ENCODE measurements at regions not wholly inside any gene's neighbourhood (a gene's known extent, or its start where the extent isn't known, plus 50 kb on each side); places are given as distances from the start of the nearest gene placed in this dataset.

DNA sequence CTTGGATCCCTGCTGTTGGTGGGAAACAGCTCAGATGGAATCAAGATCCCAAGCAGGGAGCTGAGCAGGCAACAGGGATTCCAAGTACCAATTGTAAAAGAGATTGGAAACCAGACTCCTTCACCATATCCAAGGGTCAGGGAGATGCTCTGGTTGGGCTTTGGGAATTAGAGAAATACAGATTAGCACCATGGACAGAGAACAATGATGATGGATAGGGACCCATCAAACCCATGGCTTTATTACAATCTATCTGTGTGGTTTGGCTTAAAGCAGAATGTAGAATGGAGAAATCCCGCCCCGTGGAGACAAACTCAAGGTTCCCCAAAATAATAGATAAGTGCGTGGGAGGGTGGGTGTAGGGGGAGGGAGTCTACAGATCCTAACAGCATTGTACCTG is 120.7 kb upstream of the CSF3R start:
- no peak for DNase-seq

DNA sequence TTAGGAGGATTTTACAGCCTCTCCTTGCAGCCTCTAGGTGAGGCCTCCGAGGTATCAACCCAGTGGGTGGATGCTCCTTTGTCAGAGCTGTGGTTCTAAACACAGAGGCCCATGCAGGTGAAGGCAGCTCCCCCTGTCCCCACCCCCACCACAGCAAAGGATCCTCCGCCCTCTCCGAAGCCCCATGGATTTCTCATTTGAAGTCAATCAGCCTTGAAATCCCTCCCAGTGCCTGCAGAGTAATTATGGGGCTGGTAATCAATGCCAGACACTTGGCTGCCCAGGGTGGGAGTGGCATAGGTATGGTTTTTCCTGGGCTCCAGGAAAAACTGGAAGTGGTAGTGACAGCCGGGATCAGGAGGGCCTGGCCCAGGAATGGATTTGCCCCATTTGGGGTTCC is 119.5 kb upstream of the CSF3R start:
- DNase-seq: no peak

DNA sequence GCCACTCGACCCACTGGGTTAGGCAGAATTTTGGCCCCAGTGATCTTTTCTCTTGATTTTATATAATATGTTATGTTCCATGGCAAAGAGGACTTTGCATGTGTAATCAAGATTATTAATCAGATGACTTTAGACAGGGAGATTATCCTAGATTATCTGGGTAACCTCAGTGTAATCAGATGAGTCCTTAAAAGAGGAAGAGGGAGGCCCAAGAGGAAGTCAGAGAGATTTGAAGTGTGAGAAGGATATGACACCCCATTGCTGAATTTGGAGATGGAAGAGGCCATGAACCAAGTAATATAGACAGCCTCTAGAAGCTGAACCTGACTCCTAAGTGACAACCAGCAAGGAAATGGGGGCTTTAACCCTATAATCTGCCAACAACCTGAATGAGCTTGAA is 117.1 kb upstream of the CSF3R start:
- no peak for DNase-seq

DNA sequence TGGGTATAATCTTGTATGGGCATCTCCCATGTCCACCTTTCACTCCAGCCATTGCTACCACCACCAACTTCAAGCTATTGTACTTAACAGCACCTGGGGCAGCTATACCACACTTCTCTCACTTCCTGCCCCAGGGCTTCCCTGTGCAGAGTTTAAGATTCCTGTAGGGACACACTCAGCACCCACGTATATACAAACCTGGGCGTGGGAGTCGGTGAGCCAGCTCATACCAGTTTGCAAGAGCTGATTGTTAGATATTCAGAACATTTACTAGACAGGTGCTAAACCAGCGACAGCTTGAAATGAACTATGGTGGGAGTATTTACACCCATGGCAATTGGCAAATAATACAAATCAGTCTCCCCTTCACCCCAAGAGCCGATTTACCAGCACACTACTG is 114.8 kb upstream of the CSF3R start:
- no peak for DNase-seq

DNA sequence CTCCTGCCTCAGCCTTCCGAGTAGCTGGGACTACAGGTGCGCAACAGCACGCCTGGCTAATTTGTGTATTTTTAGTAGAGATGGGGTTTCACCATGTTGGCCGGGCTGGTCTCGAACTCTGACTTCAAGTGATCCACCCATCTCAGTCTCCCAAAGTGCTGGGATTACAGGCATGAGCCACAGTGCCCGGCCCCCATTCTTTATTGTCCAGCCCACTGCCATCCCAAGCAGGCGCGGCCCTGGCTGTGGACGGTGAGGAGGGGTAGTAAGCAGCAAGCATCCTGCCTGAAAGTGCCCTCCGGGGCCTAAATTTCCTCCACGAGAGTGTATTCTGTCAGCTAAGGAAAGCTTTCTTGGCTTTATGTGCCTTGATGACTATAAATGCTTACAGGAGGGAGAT is 113.2 kb upstream of the CSF3R start:
- no peak for DNase-seq

DNA sequence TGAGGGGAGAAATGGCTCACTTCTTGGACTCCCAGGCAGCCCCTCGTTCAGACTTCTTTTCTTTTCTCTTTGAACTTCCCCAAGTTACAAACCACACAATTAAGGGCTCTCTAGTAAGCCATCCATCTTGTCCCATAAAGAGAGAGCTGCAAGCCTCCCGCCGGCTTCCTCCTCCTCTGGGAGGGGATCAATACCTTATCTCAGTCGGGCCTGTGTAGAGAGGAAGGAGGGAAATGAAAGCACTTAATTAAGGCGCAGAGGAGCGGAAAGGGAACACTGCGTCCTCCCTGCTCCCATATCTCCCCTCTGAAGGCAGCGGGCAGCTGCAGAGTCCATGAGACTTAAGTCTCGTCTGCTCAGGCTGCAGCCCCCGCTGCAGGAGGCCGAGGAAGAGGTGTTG is 112.6 kb upstream of the CSF3R start:
- no peak for DNase-seq

DNA sequence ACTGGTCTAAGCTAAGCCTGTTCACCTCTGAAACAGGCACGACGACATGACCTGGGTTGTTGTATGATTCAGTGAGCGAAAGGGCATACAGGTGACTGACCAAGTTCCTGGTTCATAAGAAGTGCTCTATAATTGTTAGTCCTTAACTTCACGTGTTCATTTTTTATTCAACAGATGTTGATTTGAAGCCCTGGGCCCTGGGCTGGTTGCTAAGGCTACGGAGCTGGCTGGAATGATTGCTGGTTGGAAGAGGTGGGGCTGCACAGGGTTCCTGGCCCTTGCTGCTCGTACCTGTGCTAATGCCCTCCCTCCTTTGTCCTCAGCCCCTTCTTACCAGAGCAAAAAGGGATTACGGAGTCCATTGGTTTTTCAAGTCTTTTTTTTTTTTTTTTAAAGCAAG is 111.3 kb upstream of the CSF3R start:
- DNase-seq: no peak

DNA sequence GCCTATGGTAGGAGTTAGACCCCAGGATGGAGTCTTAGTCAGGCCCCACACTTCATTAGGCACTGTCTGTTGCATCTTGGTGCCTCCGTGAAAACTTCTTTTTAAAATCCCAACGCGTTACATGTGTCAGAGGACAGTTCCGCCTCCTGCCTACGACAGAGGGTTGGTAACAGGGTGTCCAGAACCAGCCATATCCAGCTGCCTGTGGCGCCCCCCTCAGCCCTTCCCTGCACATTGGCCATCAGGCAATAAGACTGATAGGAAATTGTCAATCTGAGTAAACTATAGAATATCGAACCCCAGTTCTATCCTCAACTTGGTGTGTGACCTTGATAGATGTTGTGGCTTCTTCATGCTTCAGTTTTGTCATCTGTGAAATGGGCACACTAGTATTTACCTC is 108.6 kb upstream of the CSF3R start:
- DNase-seq: no peak

DNA sequence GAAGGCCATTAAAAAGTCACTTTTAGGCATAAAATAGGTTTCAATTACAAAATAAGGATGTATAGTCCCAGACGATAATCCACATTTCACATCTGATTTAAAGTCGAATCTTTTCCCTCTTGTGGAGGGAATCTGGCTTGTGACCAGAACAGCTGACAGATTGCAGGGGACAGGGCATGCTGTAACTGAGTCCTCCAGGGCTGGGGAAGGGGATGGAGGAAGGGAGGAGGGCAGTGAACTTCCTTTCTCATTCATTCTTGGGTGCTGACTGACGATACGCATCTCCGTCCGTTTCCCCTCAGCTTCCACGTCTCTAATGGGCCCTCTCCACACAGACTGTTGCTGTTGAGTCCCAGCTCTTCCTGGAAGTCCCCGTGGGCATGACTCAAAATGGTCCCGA is 108.1 kb upstream of the CSF3R start:
- no peak for DNase-seq

DNA sequence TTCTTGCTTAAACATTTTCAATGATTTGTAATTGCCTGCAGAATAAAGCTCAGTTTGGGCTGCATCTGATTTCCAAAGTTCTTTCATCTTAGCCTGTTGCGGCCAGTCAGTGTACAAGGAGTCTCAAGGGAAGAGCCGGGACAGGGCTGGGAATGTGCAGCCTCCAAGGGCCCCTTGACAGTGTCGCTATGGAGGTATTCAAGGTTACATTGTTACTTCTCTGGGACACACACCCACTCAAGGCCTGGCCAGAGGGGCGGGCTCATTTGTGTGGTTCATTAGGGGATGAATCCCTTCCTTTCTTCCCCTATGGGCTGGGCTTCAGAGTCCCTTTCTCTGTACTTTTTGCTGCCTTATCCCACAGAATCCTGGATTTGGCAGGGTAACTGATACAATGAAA is 107.6 kb upstream of the CSF3R start:
- no peak for DNase-seq

DNA sequence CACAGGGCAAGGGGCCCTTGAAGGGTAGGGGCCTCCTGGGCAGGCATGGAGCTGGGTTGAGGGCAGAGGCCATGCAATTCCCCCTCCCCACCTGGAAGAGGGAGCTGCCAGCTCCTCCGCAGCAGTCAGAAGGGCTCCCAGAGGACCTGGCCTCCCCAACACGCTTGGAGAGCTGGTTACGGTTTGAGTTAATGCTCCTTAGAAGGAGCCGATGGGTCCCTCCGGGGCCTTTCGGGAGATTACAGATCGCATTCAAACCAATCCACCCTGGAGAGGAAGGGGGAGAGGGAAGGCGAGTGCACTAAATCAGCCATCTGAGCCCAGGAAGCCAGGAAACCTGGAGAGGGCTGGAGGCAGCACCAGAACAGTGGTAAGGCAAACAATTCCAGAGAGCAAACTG is 106.3 kb upstream of the CSF3R start:
- DNase-seq: no peak

DNA sequence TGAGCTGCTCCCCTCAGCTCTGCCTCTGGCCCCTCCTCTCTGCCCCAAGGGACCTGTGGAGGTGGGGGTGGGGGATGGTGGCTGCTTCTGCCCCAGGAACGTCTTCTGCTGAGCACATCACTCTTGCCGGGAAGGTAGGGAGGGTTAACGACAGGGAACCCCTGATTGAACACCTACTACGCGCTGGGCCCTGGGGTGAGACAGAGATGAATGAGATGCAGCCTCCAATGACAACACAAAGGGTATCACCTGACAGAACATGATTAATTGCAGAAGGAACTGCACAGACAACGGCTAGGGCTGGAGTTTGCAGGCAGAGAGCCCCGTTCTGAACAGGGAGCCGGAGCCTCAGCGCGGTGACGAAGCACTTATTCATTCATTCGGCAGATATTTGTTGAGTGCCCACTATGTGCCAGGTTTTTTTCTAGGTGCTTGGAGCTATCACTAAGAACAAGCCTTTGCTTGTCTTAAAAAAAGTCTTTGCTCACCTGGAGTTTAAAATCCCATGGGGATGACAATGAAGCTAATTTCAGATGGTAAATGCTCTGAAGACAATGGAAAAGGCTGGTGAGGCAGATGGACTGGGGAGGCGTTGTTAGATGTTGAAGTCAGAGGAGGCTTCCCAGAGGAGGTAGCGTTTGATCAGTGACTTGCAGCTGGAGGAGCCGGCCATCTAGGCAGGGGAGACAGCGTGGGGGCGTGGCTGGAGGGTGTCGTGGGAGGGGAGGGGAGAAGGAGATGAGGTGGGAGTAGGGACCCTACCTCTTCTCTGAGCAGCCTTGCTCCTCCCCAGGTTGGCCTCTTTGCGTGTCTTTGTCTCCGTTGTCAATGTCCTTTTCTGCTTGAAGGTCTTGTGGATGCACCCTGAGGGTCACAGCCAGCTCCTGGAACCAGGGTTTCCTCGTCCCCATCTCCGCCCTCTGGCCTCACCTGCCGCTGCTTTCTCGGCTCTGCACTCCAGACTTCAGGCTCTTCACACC is 103.1 kb upstream of the CSF3R start:
- no peak for DNase-seq

DNA sequence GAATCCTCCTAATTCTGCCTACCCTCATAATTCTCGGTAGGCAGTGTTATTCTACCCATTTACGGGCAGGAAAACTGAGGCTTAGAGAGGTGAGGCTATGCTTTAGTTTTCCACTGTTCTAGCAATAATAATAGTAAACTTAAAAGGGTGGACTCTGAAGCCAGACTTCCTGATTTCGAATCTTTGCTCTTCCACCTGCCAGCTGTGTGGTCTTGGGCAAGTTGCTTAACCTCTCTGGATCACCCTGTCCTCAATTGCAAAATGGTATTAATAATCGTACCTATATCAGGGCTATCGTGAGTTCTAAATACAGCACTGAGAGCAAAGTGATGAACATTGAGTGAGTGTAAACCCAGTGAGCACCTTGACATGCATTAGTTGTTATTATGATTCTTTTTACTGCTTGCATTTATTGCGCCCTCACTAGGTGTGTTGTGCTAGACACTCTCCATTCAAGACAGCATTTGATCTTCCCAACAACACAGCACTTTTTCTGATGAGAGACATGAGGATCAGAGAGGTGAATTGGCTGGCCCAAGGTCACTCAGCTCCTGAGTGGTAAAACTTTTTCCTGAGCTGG is 102.3 kb upstream of the CSF3R start:
- DNase-seq: no peak

DNA sequence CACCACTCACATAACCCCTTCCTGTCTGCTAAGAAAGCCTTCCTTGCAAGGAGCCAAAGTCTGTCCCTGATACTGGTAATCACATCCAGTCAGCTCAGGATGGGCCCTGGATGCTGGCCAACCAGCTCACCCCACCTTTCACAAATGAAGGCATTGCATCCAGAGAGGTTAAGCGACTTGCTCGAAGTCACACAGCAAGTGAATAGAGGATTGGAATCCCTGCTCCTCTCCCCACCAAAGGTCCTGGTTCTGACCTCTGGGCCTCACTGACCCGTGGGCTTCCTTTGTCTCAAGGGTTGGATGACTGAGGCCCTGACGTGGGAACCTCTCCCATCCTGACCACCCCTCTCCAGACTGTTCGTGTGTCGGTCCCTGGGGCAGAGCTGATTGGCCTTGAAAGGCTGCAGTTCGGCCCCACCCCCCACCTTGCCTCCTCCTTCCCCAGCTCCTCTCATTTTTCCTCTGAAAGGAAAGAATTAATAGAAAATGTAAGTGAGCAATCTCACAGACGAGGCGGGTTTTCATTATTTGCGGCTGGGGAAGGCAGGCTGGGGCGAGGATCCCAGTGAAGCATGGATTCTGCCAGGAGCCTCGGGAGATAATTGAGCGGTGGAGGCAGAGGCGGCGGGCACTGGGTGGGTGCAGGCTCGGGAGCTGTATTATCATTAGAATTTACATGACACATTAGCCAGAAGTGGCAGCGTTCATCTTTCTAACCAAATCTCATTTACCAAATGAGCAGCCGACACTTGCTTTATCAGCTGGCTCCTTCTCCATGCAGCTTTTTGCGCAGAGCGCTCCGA is 101.5 kb upstream of the CSF3R start:
- no peak for DNase-seq

DNA sequence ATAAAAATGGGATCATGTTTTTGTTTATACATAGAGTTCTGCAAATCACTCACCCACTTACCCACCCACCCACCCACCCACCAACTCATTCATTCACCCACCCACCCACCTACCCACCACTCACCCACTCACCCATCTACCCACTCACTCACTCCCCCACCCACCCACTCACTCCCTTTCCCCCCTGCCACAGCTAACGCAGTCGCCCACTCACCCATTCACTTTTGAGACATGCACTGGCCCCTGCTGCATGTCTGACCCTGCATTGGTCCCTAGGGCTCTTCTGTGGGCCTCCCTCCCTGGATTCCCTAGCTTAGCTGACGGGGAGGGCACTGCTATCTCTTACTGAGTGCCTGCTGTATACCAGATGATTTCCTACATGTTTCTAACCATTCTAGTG is 100.4 kb upstream of the CSF3R start:
- DNase-seq: no peak

DNA sequence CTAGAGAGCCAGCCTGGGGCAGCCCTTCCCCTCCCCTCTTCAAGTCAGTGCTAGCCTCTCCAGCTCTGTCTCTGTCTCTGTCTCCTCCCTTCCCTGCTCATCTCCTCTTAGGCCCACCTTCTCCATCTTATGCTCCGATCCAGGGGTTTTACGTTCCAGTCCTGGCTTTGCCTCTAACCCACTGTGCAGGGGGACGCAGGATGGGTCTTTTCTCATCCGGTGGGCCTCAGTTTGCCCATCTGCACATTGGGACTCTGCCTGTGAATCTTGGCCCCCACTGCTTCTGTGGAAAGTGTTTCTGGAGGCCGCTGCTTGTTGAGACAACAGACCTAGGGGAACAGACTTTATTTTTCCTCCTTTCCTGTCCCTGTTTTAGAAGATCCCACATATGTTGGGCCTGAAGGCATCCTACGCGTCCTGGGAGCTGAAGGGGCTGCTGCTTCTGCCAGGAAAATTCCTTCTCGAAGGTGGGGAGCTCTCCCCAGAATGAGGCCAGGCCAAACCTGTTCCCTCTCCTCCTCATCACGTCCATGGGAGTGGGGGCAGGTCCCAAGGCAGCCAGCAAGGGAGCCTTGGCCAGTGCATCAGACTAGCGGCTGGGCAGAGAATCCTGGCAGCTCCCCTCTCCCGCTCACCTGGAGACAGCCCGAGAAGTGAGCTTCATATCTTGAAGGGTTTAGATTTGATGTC is 99.5 kb upstream of the CSF3R start:
- no peak for DNase-seq

DNA sequence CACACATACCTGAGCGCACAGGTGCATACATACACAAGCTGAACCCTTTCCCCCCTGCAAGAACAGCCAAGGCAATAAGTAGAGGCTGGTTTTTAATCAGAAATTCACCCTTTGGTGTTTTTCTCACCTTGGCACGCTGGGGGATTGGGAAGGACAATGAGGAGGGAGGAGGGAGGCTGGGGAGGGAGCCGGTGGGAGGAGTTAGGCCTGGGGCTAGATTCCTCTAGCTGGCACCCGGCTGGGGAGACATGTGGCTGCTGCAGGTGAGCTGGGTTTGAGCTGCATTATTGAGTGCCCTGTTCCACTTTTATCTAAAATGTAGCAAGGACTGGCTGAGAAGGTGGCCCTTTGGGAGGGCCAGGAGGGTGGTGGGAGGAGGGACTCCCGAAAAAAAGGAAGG is 97.8 kb upstream of the CSF3R start:
- no peak for DNase-seq

DNA sequence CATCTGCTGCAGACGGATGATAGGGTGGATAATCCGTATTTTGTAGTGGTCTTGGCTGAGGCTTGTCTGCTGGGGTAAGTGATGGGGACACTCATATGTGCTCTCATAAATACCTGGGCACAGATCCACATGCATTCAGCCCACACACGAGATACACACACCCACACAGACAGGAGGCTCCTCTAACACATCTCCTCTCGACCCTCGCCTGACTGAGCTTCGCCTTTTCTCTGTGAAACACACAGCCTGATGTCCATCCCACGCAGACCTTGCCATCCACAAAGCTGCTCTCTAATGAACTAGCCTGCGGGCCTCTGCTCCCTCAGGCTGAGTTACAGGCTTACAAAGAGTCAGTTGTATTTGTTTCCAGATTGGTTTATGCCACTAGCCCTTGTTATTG is 96.3 kb upstream of the CSF3R start:
- DNase-seq: no peak

DNA sequence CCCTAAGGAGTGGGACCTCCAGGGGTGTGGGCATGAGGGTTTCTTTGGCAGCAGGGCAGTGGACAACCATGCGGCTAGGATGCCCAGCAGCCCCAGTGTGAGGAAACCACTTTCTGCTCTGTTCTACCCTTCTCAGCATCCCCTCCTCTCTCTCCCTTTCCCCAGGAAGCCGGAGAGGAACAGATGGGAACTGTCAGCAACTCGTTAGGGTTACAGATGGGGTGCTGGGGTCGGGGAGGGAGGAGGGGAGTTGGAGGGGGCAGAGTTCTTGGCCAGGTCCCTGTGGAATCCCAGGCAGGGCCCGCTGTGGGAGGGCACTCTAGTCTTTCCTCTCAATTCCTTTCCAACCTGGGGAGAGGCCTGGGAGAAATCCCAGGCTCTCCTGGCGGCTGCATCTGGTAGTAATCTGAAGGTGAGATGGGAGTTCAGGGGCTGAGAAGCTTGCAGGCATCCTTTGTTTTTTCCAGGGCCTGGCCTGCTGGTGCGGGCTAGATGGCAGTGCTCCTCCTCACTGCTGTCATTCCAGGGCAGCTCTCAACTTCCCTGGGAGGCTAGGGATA is 93.9 kb upstream of the CSF3R start:
- no peak for DNase-seq

DNA sequence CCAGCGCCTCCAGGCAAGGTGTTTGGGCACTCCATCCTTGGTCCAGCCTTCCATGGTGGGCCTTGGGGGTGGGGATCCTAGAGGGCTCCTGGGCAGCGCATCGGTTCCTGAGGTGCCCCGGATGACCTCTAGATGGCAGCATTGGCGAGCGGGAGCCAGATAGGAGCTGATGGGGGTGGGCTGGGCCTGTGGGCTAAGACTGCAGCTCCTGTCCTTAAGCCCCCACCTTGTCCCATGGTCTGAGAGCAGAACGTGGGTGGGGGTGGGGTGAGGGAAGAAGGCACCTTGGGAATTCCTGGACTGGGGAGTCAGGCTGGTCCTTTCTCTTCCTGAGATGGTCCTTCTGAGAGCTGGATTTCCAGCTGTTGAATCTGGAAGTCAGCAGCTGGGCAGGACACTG is 93.4 kb upstream of the CSF3R start:
- DNase-seq: peak; percentile 85

DNA sequence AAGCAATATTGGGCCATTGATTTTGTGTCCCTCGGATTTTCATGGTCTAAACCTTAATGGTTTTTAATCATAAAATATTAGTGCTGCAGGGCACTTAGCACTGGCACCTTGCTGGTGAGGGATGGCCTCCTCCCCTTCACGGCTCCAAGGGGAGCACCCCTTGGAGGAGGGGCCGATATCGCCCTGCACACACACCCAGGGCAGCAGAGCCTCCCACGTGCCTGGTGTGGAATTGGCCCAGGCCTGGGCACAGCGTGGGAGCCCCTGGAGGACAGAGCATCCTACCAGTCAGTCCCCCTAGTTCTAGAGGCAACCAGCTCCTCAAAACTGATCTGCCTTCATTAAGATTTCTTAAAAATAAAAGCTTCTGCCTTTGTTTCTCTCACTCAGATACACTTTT is 90.7 kb upstream of the CSF3R start:
- DNase-seq: no peak

DNA sequence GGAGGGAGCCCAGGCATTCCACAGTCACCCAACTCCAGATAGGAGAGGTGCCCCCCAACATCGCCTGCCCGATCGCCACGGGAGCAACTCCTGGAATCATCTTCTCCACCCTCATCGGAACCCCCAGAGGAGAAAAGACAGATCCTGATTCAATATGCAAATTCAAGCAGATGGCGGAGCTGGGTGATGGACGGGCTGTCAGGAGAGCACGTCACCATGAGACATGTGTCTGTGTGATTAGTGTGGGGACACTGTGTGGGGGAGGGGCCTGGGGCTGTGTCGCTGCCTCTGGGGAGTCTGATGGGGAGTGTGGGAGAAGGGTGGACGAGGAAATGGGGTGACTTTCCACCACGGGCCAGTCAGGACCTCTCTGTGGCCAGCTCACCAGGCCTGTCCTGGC is 90.2 kb upstream of the CSF3R start:
- no peak for DNase-seq

DNA sequence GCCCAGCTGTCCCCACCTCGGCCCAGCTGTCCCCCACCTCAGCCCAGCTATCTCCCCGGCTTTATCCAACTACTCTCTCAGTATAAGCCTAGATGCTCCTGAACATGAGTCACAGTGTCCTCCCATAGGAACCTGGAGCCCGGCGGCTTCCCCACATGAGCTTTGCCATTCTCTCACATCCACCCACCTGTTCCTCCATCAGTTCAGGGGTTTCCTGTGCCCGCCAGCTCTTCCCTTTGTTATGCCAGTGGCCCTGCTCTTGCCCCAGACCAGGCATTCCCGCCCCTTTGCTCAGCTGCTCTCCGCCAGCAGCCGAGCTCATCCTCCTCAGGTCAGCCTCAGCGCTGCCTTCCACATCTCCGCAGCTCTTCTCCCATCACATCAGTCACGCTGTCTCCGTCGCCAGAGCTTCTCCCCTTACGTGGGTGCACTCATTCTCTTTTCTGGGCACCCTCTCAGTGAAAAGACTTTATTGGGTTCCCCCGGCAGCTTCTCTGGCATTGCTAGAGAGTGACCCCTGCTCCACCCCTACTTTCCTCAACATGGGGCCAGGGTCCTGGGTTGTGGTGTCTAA is 89.5 kb upstream of the CSF3R start:
- no peak for DNase-seq

Data from islet precursor cell (in vitro differentiated cells).